Loucy (cell line): ENCODE measurements at regions not wholly inside any gene's neighbourhood (a gene's known extent, or its start where the extent isn't known, plus 50 kb on each side); places are given as distances from the start of the nearest gene placed in this dataset.

Experiments
- H2AFZ ChIP-seq: fragments of 200-600 bp; sonication (generic); 2 replicates; pipeline ENCODE4 v1.6.0; 2016; ENCODE audit warnings: antibody characterized with exemption, mild to moderate bottlenecking, low read length, moderate library complexity
- H3F3A ChIP-seq: fragments of 200-600 bp; 2 replicates; pipeline ENCODE4 v1.6.0; 2016; ENCODE audit warnings: antibody characterized with exemption, low read depth, mild to moderate bottlenecking
- H3K27me3 ChIP-seq: fragments of 200-600 bp; sonication (generic); 2 replicates; pipeline ENCODE4 v1.6.1; 2014; ENCODE audit warnings: low read length, mild to moderate bottlenecking; ENCODE audit not compliant: insufficient read depth, poor library complexity, severe bottlenecking
- H3K36me3 ChIP-seq: fragments of 200-600 bp; sonication (generic); 2 replicates; pipeline ENCODE4 v1.6.1; 2016; ENCODE audit warnings: low read length; ENCODE audit not compliant: insufficient read depth
- H3K4me1 ChIP-seq: fragments of 200-600 bp; sonication (generic); 2 replicates; pipeline ENCODE4 v1.5.1; 2014; ENCODE audit warnings: low read length, mild to moderate bottlenecking; ENCODE audit not compliant: insufficient read depth, poor library complexity, severe bottlenecking
- H3K4me2 ChIP-seq: fragments of 200-600 bp; sonication (generic); 2 replicates; pipeline ENCODE4 v1.6.0; 2014; ENCODE audit warnings: antibody characterized with exemption, low read length, low read depth, mild to moderate bottlenecking; ENCODE audit not compliant: poor library complexity, severe bottlenecking
- H3K4me3 ChIP-seq: fragments of 200-600 bp; sonication (generic); 2 replicates; pipeline ENCODE4 v1.5.1; 2014; ENCODE audit warnings: low read length, mild to moderate bottlenecking, mixed read lengths; ENCODE audit not compliant: poor library complexity, severe bottlenecking
- H3K79me2 ChIP-seq: fragments of 200-600 bp; sonication (generic); 2 replicates; pipeline ENCODE4 v1.6.1; 2014; ENCODE audit warnings: low read length; ENCODE audit not compliant: insufficient read depth
- H3K9ac ChIP-seq: fragments of 200-600 bp; sonication (generic); 2 replicates; pipeline ENCODE4 v1.6.0; 2014; ENCODE audit warnings: mild to moderate bottlenecking, low read depth, low read length, moderate library complexity; ENCODE audit not compliant: poor library complexity, severe bottlenecking
- H3K9me2 ChIP-seq: fragments of 200-600 bp; sonication (generic); replicated peaks from 2 replicates; pipeline ENCODE4 v1.6.1; 2016; ENCODE audit warnings: low read depth, low read length, mixed read lengths
- H3K9me3 ChIP-seq: fragments of 200-600 bp; sonication (generic); 2 replicates; pipeline ENCODE4 v1.6.1; 2014; ENCODE audit warnings: mild to moderate bottlenecking, antibody characterized with exemption, low read length, low read depth; ENCODE audit not compliant: insufficient read depth
- H4K20me1 ChIP-seq: fragments of 200-600 bp; sonication (generic); 2 replicates; pipeline ENCODE4 v1.6.0; 2014; ENCODE audit warnings: antibody characterized with exemption, low read length, mild to moderate bottlenecking; ENCODE audit not compliant: insufficient read depth, poor library complexity, severe bottlenecking
- CTCF ChIP-seq: fragments of 200-600 bp; sonication (generic); conservative IDR thresholded peaks from 2 replicates; pipeline ENCODE4 v1.5.1; 2014; ENCODE audit warnings: mild to moderate bottlenecking, antibody characterized with exemption, low read length
- EZH2phosphoT487 ChIP-seq: fragments of 200-600 bp; IDR thresholded peaks from 2 replicates; pipeline ENCODE4 v1.6.1; 2018; ENCODE audit warnings: antibody characterized with exemption, mild to moderate bottlenecking, moderate library complexity, borderline replicate concordance

GRCh38 chr14:66312451-66312850 lies 173.7 kb upstream of the CCDC196 start:
- Histone ChIP-seq H3K4me1 (no peaks in the 10 kb centered on the region), H3F3A (no peaks in the 10 kb centered on the region), H3K9me2 (no peaks in the 10 kb centered on the region), H3K4me2 (no peak overlapping the region), H4K20me1 (no peaks in the 10 kb centered on the region), H3K27me3 (no peaks in the 10 kb centered on the region), H3K9me3 (0 out of 2 replicates have a peak, but pooled peaks cover 2% of the 10 kb centered on the region), H3K36me3 (no peaks in the 10 kb centered on the region), H3K4me3 (no peak overlapping the region), H3K9ac (no peak overlapping the region), H3K79me2 (no peaks in the 10 kb centered on the region), H2AFZ (no peak overlapping the region)
- TF ChIP-seq EZH2phosphoT487, result no peak
- TF ChIP-seq CTCF, result no peak

- no peak overlapping the region for H3K4me3 ChIP-seq
- H3K36me3 ChIP-seq, result no peaks in the 10 kb centered on the region
- no peaks in the 10 kb centered on the region for H3K79me2 ChIP-seq
- H3K4me1 ChIP-seq, result no peaks in the 10 kb centered on the region
- no peaks in the 10 kb centered on the region for H3K27me3 ChIP-seq
- no peak overlapping the region for H3K9ac ChIP-seq
- H3K9me2 ChIP-seq, result no peaks in the 10 kb centered on the region
- no peak overlapping the region for H3K4me2 ChIP-seq
- H3K9me3 ChIP-seq, result peaks cover 7% of the 10 kb centered on the region; the same call in 1 of the 2 replicates
- H2AFZ ChIP-seq, result no peak overlapping the region
- H3F3A ChIP-seq, result no peaks in the 10 kb centered on the region
- no peaks in the 10 kb centered on the region for H4K20me1 ChIP-seq
- no peak for TF ChIP-seq CTCF
- no peak for TF ChIP-seq EZH2phosphoT487
Measured at GRCh38 chr14:66315098-66315497, 171.1 kb upstream of the CCDC196 start.

DNA sequence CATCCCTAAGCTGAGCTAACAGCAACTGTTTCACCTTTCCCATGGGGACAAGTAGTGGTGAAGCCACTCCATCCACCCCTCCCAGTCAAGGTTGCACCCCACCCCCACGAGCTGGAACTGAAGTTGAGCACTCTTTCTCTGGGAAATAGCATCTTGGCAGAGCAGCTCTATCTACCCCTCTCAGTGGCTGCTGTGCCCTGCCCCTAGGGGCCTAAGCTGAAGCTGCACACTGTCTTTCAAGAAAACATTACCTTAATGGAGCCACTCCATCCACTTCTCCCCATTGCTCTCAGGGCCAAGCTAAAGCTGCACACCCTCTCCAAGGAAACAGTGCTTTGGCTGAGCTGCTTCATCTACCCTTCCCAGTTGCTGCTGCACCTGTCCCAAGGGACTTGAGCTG lies 170.6 kb upstream of the CCDC196 start:
- no peaks in the 10 kb centered on the region for H3F3A ChIP-seq
- no peaks in the 10 kb centered on the region for H3K9me2 ChIP-seq
- no peak for TF ChIP-seq EZH2phosphoT487
- no peak; the same call in 1 of the 2 replicates for TF ChIP-seq CTCF
- H2AFZ ChIP-seq, result no peak overlapping the region
- H3K4me2 ChIP-seq, result no peak overlapping the region
- H3K36me3 ChIP-seq, result no peaks in the 10 kb centered on the region
- H4K20me1 ChIP-seq, result no peaks in the 10 kb centered on the region
- H3K4me3 ChIP-seq, result no peak overlapping the region
- no peaks in the 10 kb centered on the region for H3K79me2 ChIP-seq
- H3K4me1 ChIP-seq, result no peaks in the 10 kb centered on the region
- H3K27me3 ChIP-seq, result no peaks in the 10 kb centered on the region
- peaks cover 7% of the 10 kb centered on the region; the same call in 1 of the 2 replicates for H3K9me3 ChIP-seq
- no peak overlapping the region for H3K9ac ChIP-seq
